CD4-positive, alpha-beta T cell (primary cell): ENCODE measurements at regions not wholly inside any gene's neighbourhood (a gene's known extent, or its start where the extent isn't known, plus 50 kb on each side); places are given as distances from the start of the nearest gene placed in this dataset.

Experiments
- ATAC-seq: fragments of 200-7000 bp; cut with Tn5 transposase; one replicate; pipeline ENCODE4 v1.10.0; 2022; ENCODE audit warnings: mild to moderate bottlenecking; ENCODE audit not compliant: poor library complexity
- CTCF ChIA-PET: fragments of 350-600 bp; sonication (Branson Sonifier 250); formaldehyde crosslinking; loops from one replicate; lab custom pipeline; 2021; ENCODE audit warnings: antibody characterized with exemption, inconsistent platforms; lab: Charles Lee
- POLR2A ChIA-PET: fragments of 350-600 bp; sonication (Branson Sonifier 250); formaldehyde crosslinking; loops from one replicate; lab custom pipeline; 2021; ENCODE audit warnings: antibody characterized with exemption, inconsistent platforms; lab: Charles Lee
- DNase-seq, 14 experiments: peaks; one replicate each; pipeline ENCODE4 v3.0.0-alpha.2; 2013 to 2020; ENCODE audit warnings: mixed read lengths in 2 of 14
- H3K27ac ChIP-seq, 2 donors: one replicate each; pipeline versions ENCODE4 v1.5.1 to v1.7.0; 2013; ENCODE audit warnings: low read length in 2 of 2, low read depth in 1 of 2, mild to moderate bottlenecking in 1 of 2
- H3K27me3 ChIP-seq, 2 experiments: 1 replicate in 1 of 2; 2 replicates in 1 of 2; pipeline versions ENCODE4 v1.6.1 to v1.7.0; 2013; ENCODE audit warnings: low read length in 2 of 2, control low read depth in 1 of 2, mild to moderate bottlenecking in 1 of 2, moderate library complexity in 1 of 2; ENCODE audit not compliant: insufficient read depth in 2 of 2, control insufficient read depth in 1 of 2
- H3K36me3 ChIP-seq: one replicate; pipeline ENCODE4 v1.6.1; 2013; ENCODE audit warnings: low read length, control low read depth; ENCODE audit not compliant: insufficient read depth
- H3K4me1 ChIP-seq: one replicate; pipeline ENCODE4 v1.6.1; 2013; ENCODE audit warnings: low read length, control low read depth; ENCODE audit not compliant: insufficient read depth
- H3K4me3 ChIP-seq: one replicate; pipeline ENCODE4 v1.5.1; 2013; ENCODE audit warnings: mild to moderate bottlenecking, low read length, moderate library complexity
- H3K9me3 ChIP-seq, 2 experiments: 1 replicate in 1 of 2; 2 replicates in 1 of 2; pipeline versions ENCODE4 v1.6.1 to v1.7.0; 2013; ENCODE audit warnings: low read length in 2 of 2, mild to moderate bottlenecking in 2 of 2, control low read depth in 1 of 2, moderate library complexity in 1 of 2; ENCODE audit not compliant: control insufficient read depth in 1 of 2, insufficient read depth in 1 of 2
- H3K27ac Mint-ChIP-seq: one replicate; pipeline ENCODE4 v1.8.0; 2020; ENCODE audit warnings: mixed read lengths
- H3K27me3 Mint-ChIP-seq: one replicate; pipeline ENCODE4 v1.8.0; 2021; ENCODE audit warnings: mixed read lengths
- H3K36me3 Mint-ChIP-seq: one replicate; pipeline ENCODE4 v1.8.0; 2021; ENCODE audit warnings: low read depth, mixed read lengths
- H3K4me1 Mint-ChIP-seq: one replicate; pipeline ENCODE4 v1.8.0; 2021; ENCODE audit warnings: low read depth, mixed read lengths
- H3K4me3 Mint-ChIP-seq: one replicate; pipeline ENCODE4 v1.8.0; 2020; ENCODE audit warnings: mild to moderate bottlenecking, mixed read lengths
- H3K9me3 Mint-ChIP-seq: one replicate; pipeline ENCODE4 v1.8.0; 2020; ENCODE audit warnings: mixed read lengths
- intact Hi-C, 2 experiments: fragments of 100-400 bp; cut with DNase I in 1 of 2; cut with micrococcal nuclease in 1 of 2; formaldehyde crosslinking; loops; one replicate each; pipeline versions ENCODE4 v1.15.1 to v1.9.0; 2023 to 2025; cut with DNase I, micrococcal nuclease
- TF ChIP-seq, protein P1 (sequence below): fragments of 200-600 bp; IDR thresholded peaks from one replicate; pipeline ENCODE4 v1.8.0; 2022; ENCODE audit warnings: antibody characterized with exemption, mild to moderate bottlenecking

DNA sequence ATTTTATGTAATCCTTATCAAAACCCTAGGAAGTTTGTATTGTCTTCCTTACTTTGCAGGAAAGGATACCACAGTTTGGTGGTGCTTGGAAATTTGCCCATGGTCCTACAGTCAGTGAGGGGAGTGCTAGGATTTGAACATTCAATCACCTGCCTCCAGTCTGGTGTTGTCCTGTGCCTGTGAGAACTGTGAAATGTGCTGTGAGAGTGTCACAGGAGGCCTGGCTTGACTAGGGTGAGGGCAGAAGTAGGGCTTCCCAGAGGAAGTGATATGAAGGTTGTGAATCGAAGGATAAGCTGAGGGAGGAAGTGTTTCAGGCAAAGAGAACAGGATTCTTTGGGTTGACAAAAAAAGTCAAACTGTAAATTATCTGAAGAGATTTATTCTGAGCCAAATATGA lies 424.4 kb downstream of the TMEM135 start:
- ATAC-seq (no peak), DNase-seq (no peak)
- H3K9me3 ChIP-seq = no peaks in the 10 kb centered on the region
- TF ChIP-seq, protein P1, sequence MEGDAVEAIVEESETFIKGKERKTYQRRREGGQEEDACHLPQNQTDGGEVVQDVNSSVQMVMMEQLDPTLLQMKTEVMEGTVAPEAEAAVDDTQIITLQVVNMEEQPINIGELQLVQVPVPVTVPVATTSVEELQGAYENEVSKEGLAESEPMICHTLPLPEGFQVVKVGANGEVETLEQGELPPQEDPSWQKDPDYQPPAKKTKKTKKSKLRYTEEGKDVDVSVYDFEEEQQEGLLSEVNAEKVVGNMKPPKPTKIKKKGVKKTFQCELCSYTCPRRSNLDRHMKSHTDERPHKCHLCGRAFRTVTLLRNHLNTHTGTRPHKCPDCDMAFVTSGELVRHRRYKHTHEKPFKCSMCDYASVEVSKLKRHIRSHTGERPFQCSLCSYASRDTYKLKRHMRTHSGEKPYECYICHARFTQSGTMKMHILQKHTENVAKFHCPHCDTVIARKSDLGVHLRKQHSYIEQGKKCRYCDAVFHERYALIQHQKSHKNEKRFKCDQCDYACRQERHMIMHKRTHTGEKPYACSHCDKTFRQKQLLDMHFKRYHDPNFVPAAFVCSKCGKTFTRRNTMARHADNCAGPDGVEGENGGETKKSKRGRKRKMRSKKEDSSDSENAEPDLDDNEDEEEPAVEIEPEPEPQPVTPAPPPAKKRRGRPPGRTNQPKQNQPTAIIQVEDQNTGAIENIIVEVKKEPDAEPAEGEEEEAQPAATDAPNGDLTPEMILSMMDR = no peak
- no peaks in the 10 kb centered on the region for H3K36me3 ChIP-seq
- H3K4me1 Mint-ChIP-seq = no peaks in the 10 kb centered on the region
- H3K4me1 ChIP-seq = no peaks in the 10 kb centered on the region
- intact Hi-C loops = no loop called here
- H3K9me3 Mint-ChIP-seq = no peaks in the 10 kb centered on the region
- ChIA-PET POLR2A (no interaction called here), CTCF (no interaction called here)
- no peak overlapping the region for H3K4me3 ChIP-seq
- no peak overlapping the region for H3K4me3 Mint-ChIP-seq
- H3K27me3 Mint-ChIP-seq = no peaks in the 10 kb centered on the region
- H3K27ac ChIP-seq = no peak overlapping the region
- H3K27me3 ChIP-seq = no peaks in the 10 kb centered on the region
- H3K27ac Mint-ChIP-seq = no peak overlapping the region
- no peaks in the 10 kb centered on the region for H3K36me3 Mint-ChIP-seq

DNA sequence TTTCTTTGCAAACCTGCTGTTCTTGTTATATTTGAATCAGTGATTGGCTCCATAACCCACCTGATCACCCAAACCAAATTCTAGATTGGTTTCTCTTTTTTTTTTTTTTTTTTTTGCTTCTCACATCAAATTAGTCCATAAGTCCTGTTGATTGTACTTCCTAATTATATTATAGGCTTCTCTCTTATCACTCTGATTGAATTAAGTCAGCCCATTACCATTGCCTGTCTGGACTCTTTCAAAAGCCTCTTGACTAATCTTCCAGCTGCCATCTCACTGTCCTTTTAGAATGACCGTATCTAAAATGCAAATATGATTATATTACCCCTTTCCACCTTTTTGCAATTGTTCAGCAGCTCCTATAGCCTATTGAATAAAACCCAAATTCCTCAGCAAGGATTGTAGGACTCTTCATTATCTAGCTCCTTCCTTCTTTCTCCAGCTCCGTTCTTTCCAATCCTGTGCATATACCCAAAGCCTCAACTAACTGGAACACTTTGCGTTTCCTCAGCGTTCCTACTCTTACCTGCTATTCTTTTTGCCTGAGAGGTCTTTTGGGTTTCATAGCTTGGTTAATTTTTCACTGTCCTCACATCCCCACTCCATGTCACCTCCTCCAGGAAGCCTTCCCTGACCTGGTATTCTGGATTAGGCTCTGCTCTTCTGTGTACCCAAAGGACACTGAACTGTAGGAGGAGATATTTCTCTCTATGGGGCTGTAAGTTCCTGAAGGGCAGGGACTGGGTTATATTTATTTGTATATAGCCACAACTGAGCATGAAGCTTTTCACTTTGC lies 423.3 kb downstream of the TMEM135 start:
- Mint-ChIP-seq H3K4me1 (no peaks in the 10 kb centered on the region), H3K27me3 (no peaks in the 10 kb centered on the region), H3K4me3 (no peak overlapping the region), H3K27ac (no peak overlapping the region), H3K9me3 (no peaks in the 10 kb centered on the region), H3K36me3 (no peaks in the 10 kb centered on the region)
- no peaks in the 10 kb centered on the region for H3K36me3 ChIP-seq
- DNase-seq (no peak), ATAC-seq (no peak)
- POLR2A ChIA-PET = no interaction called here
- no peaks in the 10 kb centered on the region for H3K4me1 ChIP-seq
- intact Hi-C loops = no loop called here
- H3K27ac ChIP-seq = no peak overlapping the region
- TF ChIP-seq, protein P1 = no peak
- no peaks in the 10 kb centered on the region for H3K27me3 ChIP-seq
- no peaks in the 10 kb centered on the region for H3K9me3 ChIP-seq
- CTCF ChIA-PET = no interaction called here
- no peak overlapping the region for H3K4me3 ChIP-seq

GRCh38 chr11:87460279-87460678 lies 422.5 kb downstream of the TMEM135 start:
- Mint-ChIP-seq H3K4me3 (no peak overlapping the region), H3K4me1 (no peaks in the 10 kb centered on the region), H3K9me3 (no peaks in the 10 kb centered on the region), H3K27ac (no peak overlapping the region), H3K36me3 (no peaks in the 10 kb centered on the region), H3K27me3 (no peaks in the 10 kb centered on the region)
- ATAC-seq = no peak
- no peaks in the 10 kb centered on the region for H3K27me3 ChIP-seq
- no peak overlapping the region for H3K4me3 ChIP-seq
- no peaks in the 10 kb centered on the region for H3K4me1 ChIP-seq
- ChIA-PET POLR2A (no interaction called here), CTCF (no interaction called here)
- DNase-seq = no peak
- TF ChIP-seq, protein P1 = no peak
- intact Hi-C loops = no loop called here
- H3K9me3 ChIP-seq = no peaks in the 10 kb centered on the region
- no peak overlapping the region for H3K27ac ChIP-seq
- no peaks in the 10 kb centered on the region for H3K36me3 ChIP-seq
